HEK293 (cell line): ENCODE measurements at regions not wholly inside any gene's neighbourhood (a gene's known extent, or its start where the extent isn't known, plus 50 kb on each side); places are given as distances from the start of the nearest gene placed in this dataset.

Experiments
- CTCF ChIP-seq: fragments of 450-650 bp; formaldehyde crosslinking; IDR thresholded peaks from 2 replicates; pipeline ENCODE4 v1.5.1; 2016; ENCODE audit warnings: missing biosample characterization, missing genetic modification characterization
- REST ChIP-seq: fragments of 450-650 bp; formaldehyde crosslinking; IDR thresholded peaks from 2 replicates; pipeline ENCODE4 v1.5.1; 2016; ENCODE audit warnings: missing biosample characterization, missing genetic modification characterization
- SALL2 ChIP-seq: fragments of 450-650 bp; formaldehyde crosslinking; IDR thresholded peaks from 2 replicates; pipeline ENCODE4 v1.5.0; 2017; ENCODE audit warnings: missing biosample characterization, mild to moderate bottlenecking, missing genetic modification characterization, borderline replicate concordance
- TRIM28 ChIP-seq: IDR thresholded peaks from 2 replicates; pipeline ENCODE4 v1.6.1; 2011; ENCODE audit warnings: low read length, control low read depth, borderline replicate concordance
- ZBTB20 ChIP-seq: fragments of 450-650 bp; formaldehyde crosslinking; IDR thresholded peaks from 2 replicates; pipeline ENCODE4 v1.5.1; 2016; ENCODE audit warnings: missing biosample characterization, missing genetic modification characterization
- ZNF112 ChIP-seq: fragments of 450-650 bp; formaldehyde crosslinking; IDR thresholded peaks from 2 replicates; pipeline ENCODE4 v1.5.0; 2017; ENCODE audit warnings: missing biosample characterization, missing genetic modification characterization
- ZNF704 ChIP-seq: fragments of 450-650 bp; formaldehyde crosslinking; IDR thresholded peaks from 2 replicates; pipeline ENCODE4 v1.5.1; 2016; ENCODE audit warnings: missing biosample characterization, missing genetic modification characterization
- ZSCAN5A ChIP-seq: fragments of 450-650 bp; formaldehyde crosslinking; IDR thresholded peaks from 2 replicates; pipeline ENCODE4 v1.5.1; 2016; ENCODE audit warnings: missing biosample characterization, missing genetic modification characterization
- ZXDB ChIP-seq: fragments of 450-650 bp; formaldehyde crosslinking; IDR thresholded peaks from 2 replicates; pipeline ENCODE4 v1.5.1; 2016; ENCODE audit warnings: missing biosample characterization, missing genetic modification characterization

- TF ChIP-seq TRIM28 (no peak), ZXDB (tag by site-specific recombination) (no peak), CTCF (tag by site-specific recombination) (no peak), SALL2 (tag by site-specific recombination) (no peak), ZSCAN5A (no peak), ZBTB20 (tag by site-specific recombination) (no peak), ZNF704 (no peak), REST (tag by site-specific recombination) (no peak), ZNF112 (tag by site-specific recombination) (no peak)
Observed at GRCh38 chr1:38648417-38648816, 211.2 kb downstream of the RRAGC start.
